ENCODE measurements at regions not wholly inside any gene's neighbourhood (a gene's known extent, or its start where the extent isn't known, plus 50 kb on each side); places are given as distances from the start of the nearest gene placed in this dataset.

GRCh38 chr15:60115579-60116380 is 111.7 kb downstream of the FOXB1 start:
- H3K4me3 ChIP-seq (replicated peaks; ENCODE audit: low read depth, low read length), result no peak overlapping the region
- no peak for TF ChIP-seq CTCF (IDR thresholded peaks at IDR 0.05; ENCODE audit: low read length, missing control alignments)
- peak; percentile 76 for DNase-seq (ENCODE audit: low read depth)

GRCh38 chr15:60116456-60117089 is 112.5 kb downstream of the FOXB1 start:
- no peak for DNase-seq (ENCODE audit: low read depth)
- no peak overlapping the region for H3K4me3 ChIP-seq (replicated peaks; ENCODE audit: low read depth, low read length)
- no peak for TF ChIP-seq CTCF (IDR thresholded peaks at IDR 0.05; ENCODE audit: low read length, missing control alignments)

DNA sequence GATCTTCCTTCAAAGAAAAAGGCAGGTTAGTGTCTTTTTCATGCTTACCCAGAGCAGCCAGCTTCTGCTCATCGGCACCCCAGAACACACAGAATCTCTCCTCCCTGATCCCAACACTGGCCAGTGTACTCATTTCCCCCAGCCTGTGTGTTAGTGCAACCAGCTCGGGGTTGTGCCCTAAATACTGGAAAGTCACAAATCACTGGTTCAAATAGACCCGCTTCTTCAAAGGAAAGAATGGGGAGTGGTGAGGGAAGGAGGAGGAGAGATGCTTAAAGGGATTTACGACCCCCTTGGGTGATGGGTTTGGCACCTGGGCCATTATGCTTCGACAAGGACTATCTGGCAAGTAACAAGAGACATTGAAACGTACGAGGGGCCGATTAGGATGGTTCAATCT is 114.0 kb downstream of the FOXB1 start:
- no peak for DNase-seq (ENCODE audit: low read depth)
- no peak for TF ChIP-seq CTCF (IDR thresholded peaks at IDR 0.05; ENCODE audit: low read length, missing control alignments)
- H3K4me3 ChIP-seq (replicated peaks; ENCODE audit: low read depth, low read length), result no peak overlapping the region

GRCh38 chr15:60118626-60119025 is 114.5 kb downstream of the FOXB1 start:
- H3K4me3 ChIP-seq (replicated peaks; ENCODE audit: low read depth, low read length), result no peak overlapping the region
- no peak for TF ChIP-seq CTCF (IDR thresholded peaks at IDR 0.05; ENCODE audit: low read length, missing control alignments)
- DNase-seq (ENCODE audit: low read depth), result no peak

DNA sequence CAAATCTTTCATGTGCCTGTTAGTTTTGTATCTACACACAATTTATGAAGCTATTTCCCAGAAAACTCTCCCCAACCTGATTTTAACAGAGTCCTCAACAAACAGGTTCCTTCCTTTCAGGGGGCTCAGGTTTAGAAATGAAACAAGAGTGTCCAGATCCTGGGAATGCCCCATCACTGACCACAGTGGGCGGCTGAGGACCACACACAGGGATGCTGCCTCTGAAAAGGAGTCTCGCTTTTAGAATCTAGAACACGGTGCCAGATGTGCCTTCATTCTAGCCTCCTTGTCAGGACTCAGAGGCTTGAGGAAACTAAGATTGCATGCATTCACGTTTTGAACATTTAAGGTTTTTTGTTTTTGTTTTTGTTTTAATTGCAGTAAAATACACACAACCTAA is 115.0 kb downstream of the FOXB1 start:
- TF ChIP-seq CTCF (IDR thresholded peaks at IDR 0.05; ENCODE audit: low read length, missing control alignments), result no peak
- no peak overlapping the region for H3K4me3 ChIP-seq (replicated peaks; ENCODE audit: low read depth, low read length)
- DNase-seq (ENCODE audit: low read depth), result no peak

GRCh38 chr15:60120100-60120499 is 116.0 kb downstream of the FOXB1 start:
- DNase-seq (ENCODE audit: low read depth), result no peak

More at GRCh38 chr15:60120100-60120499, 116.0 kb downstream of the FOXB1 start:
- no peak for TF ChIP-seq CTCF (IDR thresholded peaks at IDR 0.05; ENCODE audit: low read length, missing control alignments)
- H3K4me3 ChIP-seq (replicated peaks; ENCODE audit: low read depth, low read length), result no peak overlapping the region

Data from fibroblast of pulmonary artery (primary cell).